NCI-H146 (cell line): ENCODE measurements at regions not wholly inside any gene's neighbourhood (a gene's known extent, or its start where the extent isn't known, plus 50 kb on each side); places are given as distances from the start of the nearest gene placed in this dataset.
"Not testable (repeated sequence)": the region's sequence is repeated elsewhere in the genome, so short reads cannot be mapped to it uniquely, and the experiment has no call there.

Experiments used
- DNase-seq: peaks from one replicate; lab custom pipeline; 2025; lab: John Stamatoyannopoulos, UW

DNA sequence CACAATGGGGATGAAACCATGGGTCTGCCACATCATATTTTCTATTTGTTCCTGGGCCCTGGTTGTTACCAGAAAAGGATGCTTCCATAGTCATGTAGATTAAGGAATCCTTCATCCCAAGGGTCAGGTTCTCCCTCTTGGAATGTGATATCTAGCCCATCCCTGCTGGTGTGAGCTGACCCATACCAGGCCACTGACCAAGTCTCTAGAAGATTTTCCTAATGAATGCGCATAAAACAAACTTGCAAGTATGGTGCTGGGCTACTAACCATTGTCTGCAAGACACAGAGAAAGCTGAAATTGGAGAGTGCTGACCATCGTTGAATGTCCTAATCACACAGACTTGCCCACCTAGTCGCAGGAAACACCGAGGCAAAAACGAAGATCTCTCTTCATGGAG lies 972.6 kb downstream of the EFNA5 start:
- DNase-seq, result no peak

- DNase-seq, result no peak
Measured at GRCh38 chr5:106691701-106692100, 979.0 kb downstream of the EFNA5 start.

DNA sequence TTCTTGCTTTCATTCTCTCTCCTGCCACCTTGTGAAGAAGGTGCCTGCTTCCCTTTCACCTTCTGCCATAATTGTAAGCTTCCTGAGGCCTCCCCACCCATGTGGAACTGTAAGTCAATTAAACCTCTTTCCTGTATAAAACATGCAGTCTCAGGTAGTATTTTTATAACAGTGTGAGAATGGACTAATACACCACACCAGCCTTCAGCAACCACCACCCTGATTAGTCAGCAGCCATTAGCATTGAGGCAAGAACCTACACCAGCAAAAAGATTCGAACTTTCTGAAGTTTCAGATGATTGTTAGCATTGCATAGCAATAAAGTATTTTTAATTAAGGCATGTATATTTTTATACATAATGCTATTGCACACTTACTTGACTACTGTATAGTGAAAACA lies 980.2 kb downstream of the EFNA5 start:
- DNase-seq, result no peak

- no peak for DNase-seq
Measured at GRCh38 chr5:106680330-106680729, 990.4 kb downstream of the EFNA5 start.

- DNase-seq, result no peak
Measured at GRCh38 chr5:106677057-106677456, 993.7 kb downstream of the EFNA5 start.

DNA sequence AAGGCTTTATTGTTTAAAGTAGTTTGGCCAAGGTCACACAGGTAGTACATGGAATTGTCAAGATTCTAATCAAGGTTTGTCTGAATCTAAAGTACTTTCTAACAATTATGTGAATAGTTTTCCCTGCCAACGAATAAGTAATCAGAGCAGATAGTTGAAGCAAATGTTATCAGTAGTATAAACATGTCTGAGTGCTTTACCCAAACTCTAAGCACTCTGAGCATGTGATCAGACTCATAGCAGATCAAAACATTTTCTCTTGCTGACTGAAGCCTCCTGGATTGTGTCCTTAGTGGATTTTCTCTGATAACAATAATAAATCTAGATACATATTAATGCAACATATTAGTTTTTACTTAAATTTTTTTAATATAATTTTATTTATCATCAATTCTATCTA lies 995.0 kb downstream of the EFNA5 start:
- DNase-seq, result no peak

- DNase-seq, result no peak
Measured at GRCh38 chr5:106673941-106674340, 996.8 kb downstream of the EFNA5 start.

DNA sequence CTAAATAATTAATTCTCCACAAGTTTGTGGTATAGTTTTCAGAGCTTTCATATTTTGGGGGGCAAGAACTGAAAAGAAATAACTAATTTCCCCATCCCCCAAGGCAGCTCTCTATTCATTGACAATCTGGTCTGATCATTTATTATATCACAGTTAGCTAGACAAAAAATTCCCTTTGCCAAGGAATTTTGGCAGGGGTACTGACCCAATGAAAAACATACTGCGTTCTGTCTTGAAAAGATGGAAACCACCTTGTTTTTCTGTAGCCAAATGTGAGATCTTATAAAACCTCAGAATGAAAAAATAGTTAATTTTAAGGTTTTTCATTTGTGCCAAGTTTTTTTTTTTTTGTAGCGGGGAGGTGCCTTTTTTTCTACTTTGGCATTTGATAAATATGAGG lies 1008.9 kb downstream of the EFNA5 start:
- no peak for DNase-seq

- no peak for DNase-seq
Measured at GRCh38 chr5:106660681-106661080, 1010.1 kb downstream of the EFNA5 start.

DNA sequence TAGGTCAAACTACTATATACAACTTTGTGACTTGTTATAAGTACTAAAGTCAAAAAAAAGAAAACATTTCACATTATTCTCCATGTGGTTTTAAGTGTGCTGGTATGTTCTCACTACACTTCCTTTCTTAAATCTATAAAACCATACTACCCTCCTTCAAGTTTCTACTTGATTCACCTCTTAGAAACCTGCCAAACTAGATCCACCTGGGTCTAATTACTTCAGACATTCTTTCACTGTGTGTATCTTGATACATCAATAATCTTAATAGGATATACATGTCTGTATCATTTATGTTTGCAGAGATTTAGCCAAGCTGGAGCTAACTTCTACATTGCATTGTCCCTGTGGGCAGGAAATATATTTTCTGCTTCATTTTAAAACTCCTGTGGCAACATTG lies 1012.6 kb downstream of the EFNA5 start:
- DNase-seq, result no peak

DNA sequence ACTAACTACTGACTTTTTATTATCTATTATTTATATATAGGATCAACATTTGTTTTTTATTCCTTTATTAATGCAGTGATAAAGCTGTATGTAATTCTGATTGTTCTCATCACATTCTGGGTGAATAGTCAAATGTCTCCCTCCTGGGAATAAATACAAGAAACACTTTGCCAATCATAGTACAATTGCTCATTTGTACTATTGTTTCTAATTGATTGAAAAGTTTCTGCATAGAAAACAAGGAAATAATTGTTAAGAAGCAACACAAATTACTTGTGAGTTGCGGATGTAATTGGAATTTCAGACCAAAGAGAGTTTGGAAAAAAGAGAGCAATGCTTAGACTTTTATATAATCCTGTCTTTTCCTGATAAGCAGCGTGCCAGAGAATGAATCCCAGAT lies 1013.9 kb downstream of the EFNA5 start:
- no peak for DNase-seq

- no peak for DNase-seq
Measured at GRCh38 chr5:106649031-106649430, 1021.7 kb downstream of the EFNA5 start.

DNA sequence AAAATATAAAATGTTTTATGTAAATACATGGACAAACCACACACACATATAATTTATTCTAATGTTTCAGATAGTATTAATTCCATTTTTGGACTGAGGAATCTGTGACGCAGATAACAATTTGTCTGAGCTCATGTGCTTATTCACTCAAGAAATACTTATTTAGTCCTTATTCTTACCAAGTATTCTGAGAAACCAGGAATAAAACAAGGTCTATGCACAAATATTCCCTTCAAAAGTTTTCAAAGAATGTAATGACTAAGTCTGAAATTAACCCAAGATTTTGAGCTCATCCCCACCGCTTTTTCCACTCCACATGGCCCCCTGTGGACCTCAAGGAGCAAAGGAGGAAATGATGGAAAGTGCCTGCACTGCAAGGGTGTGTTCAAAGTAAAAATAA lies 1022.3 kb downstream of the EFNA5 start:
- no peak for DNase-seq

DNA sequence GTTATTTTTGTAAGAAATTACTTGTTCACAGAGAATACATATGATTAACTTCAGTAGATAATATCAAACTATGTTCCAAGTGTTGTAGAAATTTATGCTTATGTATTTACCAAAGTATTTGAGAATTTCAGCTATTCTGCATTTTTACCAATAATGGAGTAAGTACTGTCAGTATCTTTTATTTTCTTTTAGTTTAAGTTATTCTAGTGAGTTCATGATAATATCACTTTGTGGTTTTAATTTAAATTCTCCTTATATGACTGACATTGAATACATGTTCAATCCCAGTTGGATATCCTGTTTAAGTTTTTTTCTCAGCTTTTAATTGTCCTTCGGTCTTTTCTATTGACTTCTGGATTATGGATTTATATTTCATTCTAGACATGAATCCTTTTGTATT lies 1024.6 kb downstream of the EFNA5 start:
- DNase-seq, result no peak

GRCh38 chr5:106640511-106640910 lies 1030.2 kb downstream of the EFNA5 start:
- no peak for DNase-seq

DNA sequence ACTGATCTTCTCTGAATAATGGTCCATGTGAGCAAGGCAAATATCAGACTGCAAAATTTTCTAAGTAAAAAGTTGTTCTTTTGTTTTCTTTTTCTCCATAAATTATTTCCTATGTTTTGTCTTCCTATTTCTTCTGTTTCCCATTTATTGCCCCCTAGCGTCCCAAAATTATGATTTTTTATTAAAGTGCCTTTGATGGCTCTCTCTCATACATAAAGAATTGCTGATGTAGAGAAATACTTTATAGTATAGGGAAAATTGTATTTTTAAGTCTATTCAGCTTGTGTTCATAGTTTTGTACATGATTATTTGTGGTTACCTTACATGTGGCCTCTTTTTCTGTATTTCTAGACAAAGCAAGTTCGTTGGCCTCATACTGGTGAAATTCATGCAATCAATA lies 1031.2 kb downstream of the EFNA5 start:
- no peak for DNase-seq

- no peak for DNase-seq
Measured at GRCh38 chr5:106637275-106637674, 1033.5 kb downstream of the EFNA5 start.

DNA sequence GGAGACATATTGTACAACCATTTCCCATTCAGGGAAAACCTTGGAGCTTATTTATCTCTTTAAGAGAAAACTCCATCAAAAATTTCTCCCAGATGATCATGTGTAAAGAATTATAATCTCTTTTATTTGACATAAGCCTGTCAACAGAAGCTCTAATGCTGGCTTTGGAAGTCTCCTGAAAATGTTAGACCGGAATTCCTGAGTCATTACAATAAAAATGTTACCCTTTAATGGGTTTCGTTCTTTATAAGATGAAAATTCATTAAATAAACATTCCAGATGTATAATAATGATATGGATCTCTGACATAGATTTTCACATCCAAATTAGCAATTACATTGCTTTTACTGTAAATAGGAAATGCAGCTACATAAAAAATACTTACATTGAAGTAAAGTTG lies 1036.4 kb downstream of the EFNA5 start:
- no peak for DNase-seq

DNA sequence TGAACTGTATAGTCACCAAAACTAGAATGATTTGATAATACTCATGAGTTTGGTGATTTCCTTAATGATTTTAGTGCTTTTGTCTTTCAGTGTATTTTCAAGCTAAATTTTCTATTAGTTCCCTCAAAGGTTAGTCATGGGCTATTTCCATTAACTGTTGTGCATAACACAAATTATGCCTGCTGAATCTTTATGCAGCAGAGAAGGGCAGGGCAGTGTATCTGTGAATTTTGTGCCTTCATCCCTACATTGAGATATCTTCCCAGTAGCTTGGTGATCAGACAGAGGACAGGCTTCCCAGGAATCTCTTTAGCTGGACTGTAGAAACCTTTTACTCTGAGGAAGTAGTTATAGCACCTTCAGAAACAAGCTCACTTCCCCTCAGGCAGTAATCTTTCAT lies 1036.9 kb downstream of the EFNA5 start:
- DNase-seq, result no peak

DNA sequence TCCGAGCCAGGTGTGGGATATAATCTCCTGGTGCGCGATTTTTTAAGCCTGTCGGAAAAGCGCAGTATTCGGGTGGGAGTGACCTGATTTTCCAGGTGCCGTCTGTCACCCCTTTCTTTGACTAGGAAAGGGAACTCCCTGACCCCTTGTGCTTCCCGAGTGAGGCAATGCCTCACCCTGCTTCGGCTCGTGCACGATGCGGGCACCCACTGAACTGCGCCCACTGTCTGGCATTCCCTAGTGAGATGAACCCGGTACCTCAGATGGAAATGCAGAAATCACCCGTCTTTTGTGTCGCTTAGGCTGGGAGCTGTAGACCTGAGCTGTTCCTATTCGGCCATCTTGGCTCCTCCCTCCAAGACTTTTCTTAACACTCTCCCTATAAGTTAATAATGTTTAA lies 1042.3 kb downstream of the EFNA5 start:
- DNase-seq, result not testable (repeated sequence)

DNA sequence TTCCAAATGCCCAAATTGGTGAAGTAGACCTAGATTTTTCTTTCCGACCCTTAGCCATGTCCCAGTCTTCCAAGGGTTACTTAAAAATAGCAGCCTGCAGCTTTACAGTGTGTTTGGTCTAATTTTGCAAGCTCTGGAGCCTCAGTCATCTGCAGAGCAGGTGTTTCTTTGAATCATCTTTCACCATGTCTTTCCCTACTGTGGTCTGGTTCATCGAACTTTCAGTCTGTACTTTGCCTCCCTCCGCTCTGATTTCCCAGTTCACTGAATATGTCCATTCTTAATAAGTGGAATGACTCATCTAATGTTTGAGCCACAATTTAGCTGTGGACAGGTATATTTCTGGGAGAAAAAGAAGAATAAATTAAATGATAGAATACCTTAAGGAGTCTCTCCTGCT lies 1060.7 kb downstream of the EFNA5 start:
- DNase-seq, result no peak

GRCh38 chr5:106601620-106602019 lies 1069.1 kb downstream of the EFNA5 start:
- DNase-seq, result no peak

GRCh38 chr5:106600803-106601202 lies 1069.9 kb downstream of the EFNA5 start:
- no peak for DNase-seq

- no peak for DNase-seq
Measured at GRCh38 chr5:106595864-106596263, 1074.9 kb downstream of the EFNA5 start.

GRCh38 chr5:106584268-106584667 lies 1086.5 kb downstream of the EFNA5 start:
- DNase-seq, result no peak
